Heart left ventricle (tissue), 16 donors: ENCODE measurements at regions not wholly inside any gene's neighbourhood (a gene's known extent, or its start where the extent isn't known, plus 50 kb on each side); places are given as distances from the start of the nearest gene placed in this dataset.
"Not testable (repeated sequence)": the region's sequence is repeated elsewhere in the genome, so short reads cannot be mapped to it uniquely, and the experiment has no call there.

ENCODE experiments used
- ATAC-seq, 4 donors: fragments of 200-7000 bp; cut with Tn5 transposase; one replicate each; pipeline ENCODE4 v1.9.1; 2020 to 2022; ENCODE audit warnings: moderate library complexity in 4 of 4, mild to moderate bottlenecking in 3 of 4, moderate number of reproducible peaks in 1 of 4
- DNase-seq, 5 donors: peaks; one replicate each; pipeline ENCODE4 v3.0.0-alpha.2; 2020
- H3K27ac ChIP-seq, 12 donors: fragments of 200-600 bp; sonication (generic) in 4 of 12; one replicate each; pipeline versions ENCODE4 v1.5.0 to v1.8.0; 2016 to 2022; ENCODE audit warnings: mild to moderate bottlenecking in 2 of 12
- H3K27me3 ChIP-seq, 9 donors: fragments of 200-600 bp; sonication (generic) in 2 of 9; one replicate each; pipeline versions ENCODE4 v1.5.1 to v1.8.0; 2016 to 2022; ENCODE audit warnings: mild to moderate bottlenecking in 3 of 9
- H3K36me3 ChIP-seq, 9 donors: fragments of 200-600 bp; sonication (generic) in 2 of 9; one replicate each; pipeline versions ENCODE4 v1.5.0 to v1.8.0; 2018 to 2022; ENCODE audit warnings: mild to moderate bottlenecking in 2 of 9
- H3K4me1 ChIP-seq, 12 donors: fragments of 200-600 bp; sonication (generic) in 4 of 12; one replicate each; pipeline versions ENCODE4 v1.5.0 to v1.8.0; 2016 to 2022; ENCODE audit warnings: mild to moderate bottlenecking in 3 of 12
- H3K4me3 ChIP-seq, 12 donors: fragments of 200-600 bp; sonication (generic) in 4 of 12; one replicate each; pipeline versions ENCODE4 v1.5.0 to v1.8.0; 2017 to 2022; ENCODE audit warnings: mild to moderate bottlenecking in 9 of 12, moderate library complexity in 4 of 12
- H3K9me3 ChIP-seq, 12 donors: fragments of 200-600 bp; sonication (generic) in 4 of 12; one replicate each; pipeline versions ENCODE4 v1.5.0 to v1.8.0; 2016 to 2022; ENCODE audit warnings: mild to moderate bottlenecking in 1 of 12
- POLR2A ChIP-seq, 2 donors: fragments of 450-650 bp; IDR thresholded peaks; one replicate each; pipeline ENCODE4 v1.6.1; 2017; ENCODE audit warnings: antibody characterized with exemption in 2 of 2, mild to moderate bottlenecking in 2 of 2, moderate library complexity in 2 of 2
- WGBS, 4 donors: extraction: QIAGEN DNeasy Blood & Tissue Kit in 2 of 4; methylation state at CpG; one replicate each; pipeline versions ENCODE4 v1.1.5 to v1.1.7; 2013 to 2018; 5-methylcytosine and 5-hydroxymethylcytosine counted together
- intact Hi-C, 10 donors: fragments of 100-400 bp; cut with DNase I; formaldehyde crosslinking; loops; one replicate each; pipeline versions ENCODE4 v1.11.1 to v1.14.2; 2022
- TF ChIP-seq, protein P1 (sequence below), 12 donors: fragments of 200-600 bp; sonication (generic) in 4 of 12; IDR thresholded peaks; one replicate each; pipeline versions ENCODE4 v1.5.0 to v1.8.0; 2018 to 2022; ENCODE audit warnings: antibody characterized with exemption in 12 of 12, mild to moderate bottlenecking in 5 of 12
- donor health status: ischemic (EF 13 %, LVEDD 7.1; RV severe dilation, severe dysfunction).
- donor health status: healthy with polysubstance abuse.
- donor health status: DM: no; HTN: yes; CAD: no.
- donor health status: DM: no; HTN: no; CAD: no.
- donor health status: ischemic (EF 25% LVEDD 6.9; RV normal size, moderate dysfunction).
- donor health status: ischemic (EF 25% LVEDD 5.7; RV mildly dilated, moderate dysfunction).
- donor health status: healthy.
- donor health status: DM: yes; HTN: yes; CAD: no.
- donor health status: ischemic (EF 35%, LVEDD 5.7; RV mildly dilated, moderate dysfunction).
- donor health status: nonischemic (EF 11% LVEDD 7.7; RV severe dilation, severe dysfunction).
- donor health status: DM: yes; HTN: yes; CAD: no.
- donor health status: PGD.
- donor health status: ischemic (EF 29% LVEDD 5.4; RV normal size, mild dysfunction).
- donor health status: nonischemic (EF 23%, LVEDD 6.1; RV moderate dilation, normal function).

DNA sequence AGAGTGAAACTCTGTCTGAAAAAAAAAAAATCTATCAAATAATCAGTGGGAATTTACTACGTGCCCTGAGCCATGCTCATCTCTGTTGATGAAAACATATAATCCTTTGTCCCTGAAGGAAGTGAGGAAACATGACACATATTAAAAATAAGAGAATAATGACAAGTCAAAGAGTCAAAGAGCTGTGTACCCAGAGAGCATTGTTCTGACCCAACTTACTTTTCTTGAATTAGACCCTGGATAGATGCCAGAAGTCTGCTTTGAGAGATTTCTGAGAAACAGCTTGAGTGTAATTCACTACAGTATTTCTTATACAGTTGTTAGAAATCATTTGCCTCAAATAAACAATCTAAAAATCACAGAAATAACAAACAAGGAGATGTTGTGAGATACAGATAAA lies 490.0 kb upstream of the PIK3R1 start:
- ATAC-seq, result no peak
- H3K4me3 ChIP-seq, result no peak overlapping the region
- 63 to 75% (median 68%) methylated on average over 1 of the region's 1 CpG for WGBS, 4 donors
- no peaks in the 10 kb centered on the region for H3K36me3 ChIP-seq
- no peaks in the 10 kb centered on the region for H3K27me3 ChIP-seq
- TF ChIP-seq, protein P1, sequence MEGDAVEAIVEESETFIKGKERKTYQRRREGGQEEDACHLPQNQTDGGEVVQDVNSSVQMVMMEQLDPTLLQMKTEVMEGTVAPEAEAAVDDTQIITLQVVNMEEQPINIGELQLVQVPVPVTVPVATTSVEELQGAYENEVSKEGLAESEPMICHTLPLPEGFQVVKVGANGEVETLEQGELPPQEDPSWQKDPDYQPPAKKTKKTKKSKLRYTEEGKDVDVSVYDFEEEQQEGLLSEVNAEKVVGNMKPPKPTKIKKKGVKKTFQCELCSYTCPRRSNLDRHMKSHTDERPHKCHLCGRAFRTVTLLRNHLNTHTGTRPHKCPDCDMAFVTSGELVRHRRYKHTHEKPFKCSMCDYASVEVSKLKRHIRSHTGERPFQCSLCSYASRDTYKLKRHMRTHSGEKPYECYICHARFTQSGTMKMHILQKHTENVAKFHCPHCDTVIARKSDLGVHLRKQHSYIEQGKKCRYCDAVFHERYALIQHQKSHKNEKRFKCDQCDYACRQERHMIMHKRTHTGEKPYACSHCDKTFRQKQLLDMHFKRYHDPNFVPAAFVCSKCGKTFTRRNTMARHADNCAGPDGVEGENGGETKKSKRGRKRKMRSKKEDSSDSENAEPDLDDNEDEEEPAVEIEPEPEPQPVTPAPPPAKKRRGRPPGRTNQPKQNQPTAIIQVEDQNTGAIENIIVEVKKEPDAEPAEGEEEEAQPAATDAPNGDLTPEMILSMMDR (IDR thresholded peaks at IDR 0.05), result no peak
- TF ChIP-seq POLR2A (IDR thresholded peaks at IDR 0.05), result no peak
- peak overlapping the region in 1 of 12 donors; percentile 63 for H3K27ac ChIP-seq
- intact Hi-C loops, result loop anchor here in 1 of 10 donors (10.0 kb wide), 1 partner anchor 49 kb away; no protein-coding TSS in a partner anchor
- H3K9me3 ChIP-seq, result no peaks in the 10 kb centered on the region
- DNase-seq, result no peak
- no peaks in the 10 kb centered on the region for H3K4me1 ChIP-seq

DNA sequence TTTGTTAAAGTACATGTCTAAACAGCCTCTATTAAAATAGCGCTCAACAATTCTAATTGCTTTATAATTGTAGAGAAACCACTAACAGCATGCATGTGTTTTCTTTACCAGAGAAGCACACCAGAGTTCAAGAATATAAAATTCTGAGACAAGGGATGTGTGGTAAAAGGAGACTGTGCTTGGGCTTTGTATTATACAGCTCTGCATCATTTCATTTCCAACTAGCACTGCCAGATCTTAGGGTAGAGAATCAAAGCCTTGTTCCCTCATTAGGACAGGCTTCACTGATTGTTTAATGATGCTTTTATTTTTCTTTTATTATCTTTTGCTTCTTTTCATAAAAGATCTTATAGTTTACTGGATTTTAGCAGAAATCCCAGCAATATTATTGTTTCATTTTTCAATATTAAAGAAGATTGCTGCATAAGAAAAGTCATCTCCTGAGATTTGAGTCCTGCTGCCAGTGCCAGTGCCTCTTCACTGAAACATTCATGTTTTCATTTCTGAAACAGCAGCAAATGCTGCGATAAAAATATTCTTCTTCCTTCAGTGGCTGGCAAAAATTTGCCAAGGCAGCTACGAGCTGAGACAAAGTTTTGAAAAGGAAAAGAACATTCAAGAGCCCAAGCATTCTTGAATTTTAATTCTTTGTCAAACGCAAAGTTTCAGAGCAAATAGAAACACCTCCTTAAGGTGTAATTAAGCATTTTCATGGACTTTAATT lies 491.0 kb upstream of the PIK3R1 start:
- TF ChIP-seq, protein P1 (IDR thresholded peaks at IDR 0.05), result no peak
- TF ChIP-seq POLR2A (IDR thresholded peaks at IDR 0.05), result no peak
- H3K36me3 ChIP-seq, result no peaks in the 10 kb centered on the region
- H3K27me3 ChIP-seq, result no peaks in the 10 kb centered on the region
- peak overlapping the region in 1 of 12 donors; percentile 63 for H3K27ac ChIP-seq
- DNase-seq, result no peak
- no peak for ATAC-seq
- no peak overlapping the region for H3K4me3 ChIP-seq
- no peaks in the 10 kb centered on the region for H3K4me1 ChIP-seq
- intact Hi-C loops, result loop anchor here in 1 of 10 donors (10.0 kb wide), 1 partner anchor 50 kb away; no protein-coding TSS in a partner anchor
- H3K9me3 ChIP-seq, result no peaks in the 10 kb centered on the region
- WGBS, 4 donors, result 78 to 81% (median 81%) methylated on average over 4 of the region's 4 CpGs

DNA sequence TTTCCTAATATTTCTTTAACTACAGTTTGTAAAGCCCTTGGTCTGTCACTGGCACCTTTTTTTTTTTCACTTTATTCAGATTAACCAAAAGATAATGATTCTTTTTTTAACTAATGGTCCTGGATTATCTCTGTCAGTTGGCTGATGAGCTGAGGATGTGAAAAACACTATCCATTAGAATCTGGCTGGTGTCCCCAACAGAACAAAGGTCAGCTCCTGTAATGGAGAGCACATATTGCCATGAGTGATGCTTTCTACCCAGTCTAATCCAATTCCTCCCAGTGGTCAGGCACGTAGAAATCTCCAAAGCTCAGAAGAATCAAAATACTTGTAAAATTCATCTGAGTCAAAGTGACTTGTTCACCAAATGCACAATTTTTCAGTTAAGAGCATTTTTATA lies 491.7 kb upstream of the PIK3R1 start:
- TF ChIP-seq POLR2A (IDR thresholded peaks at IDR 0.05), result no peak
- TF ChIP-seq, protein P1 (IDR thresholded peaks at IDR 0.05), result no peak
- Histone ChIP-seq H3K4me1 (no peaks in the 10 kb centered on the region), H3K9me3 (no peaks in the 10 kb centered on the region), H3K4me3 (no peak overlapping the region), H3K27me3 (no peaks in the 10 kb centered on the region), H3K27ac (peak overlapping the region in 1 of 12 donors; percentile 63), H3K36me3 (no peaks in the 10 kb centered on the region)
- DNase-seq, result no peak
- no peak for ATAC-seq
- WGBS, 4 donors, result 79 to 96% (median 87%) methylated on average over 1 of the region's 1 CpG
- intact Hi-C loops, result loop anchor here in 1 of 10 donors (10.0 kb wide), 1 partner anchor 51 kb away; no protein-coding TSS in a partner anchor

DNA sequence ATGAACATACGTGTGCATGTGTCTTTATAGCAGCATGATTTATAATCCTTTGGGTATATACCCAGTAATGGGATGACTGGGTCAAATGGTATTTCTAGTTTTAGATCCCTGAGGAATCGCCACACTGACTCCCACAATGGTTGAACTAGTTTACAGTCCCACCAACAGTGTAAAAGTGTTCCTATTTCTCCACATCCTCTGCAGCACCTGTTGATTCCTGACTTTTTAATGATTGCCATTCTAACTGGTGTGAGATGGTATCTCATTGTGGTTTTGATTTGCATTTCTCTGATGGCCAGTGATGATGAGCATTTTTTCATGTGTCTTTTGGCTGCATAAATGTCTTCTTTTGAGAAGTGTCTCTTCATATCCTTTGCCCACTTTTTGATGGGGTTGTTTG lies 493.0 kb upstream of the PIK3R1 start:
- intact Hi-C loops, result loop anchor here in 1 of 10 donors (10.0 kb wide), 1 partner anchor 52 kb away; no protein-coding TSS in a partner anchor
- H3K4me1 ChIP-seq, H3K36me3 ChIP-seq, DNase-seq, H3K27me3 ChIP-seq, H3K9me3 ChIP-seq, H3K27ac ChIP-seq, ATAC-seq, H3K4me3 ChIP-seq: not testable (repeated sequence)
- 94 to 100% (median 99%) methylated on average over 1 to 2 of the region's 2 CpGs for WGBS, 4 donors
